HG03196 (cell line): ENCODE measurements at regions not wholly inside any gene's neighbourhood (a gene's known extent, or its start where the extent isn't known, plus 50 kb on each side); places are given as distances from the start of the nearest gene placed in this dataset.
"Not testable (repeated sequence)": the region's sequence is repeated elsewhere in the genome, so short reads cannot be mapped to it uniquely, and the experiment has no call there.

Experiments used
- ATAC-seq: cut with Tn5 transposase; IDR thresholded peaks from one replicate; pipeline ENCODE4 v1.9.1; 2021; ENCODE audit not compliant: unreplicated experiment

GRCh38 chr5:18203296-18203695, 569.0 kb downstream of the TAF11L14 start:
- no peak for ATAC-seq

GRCh38 chr5:18213666-18214065, 579.4 kb downstream of the TAF11L14 start:
- no peak for ATAC-seq

GRCh38 chr5:18216016-18216415, 581.8 kb downstream of the TAF11L14 start:
- no peak for ATAC-seq

- ATAC-seq = no peak
These were observed 582.5 kb downstream of the TAF11L14 start for GRCh38 chr5:18216729-18217128.

GRCh38 chr5:18219241-18219640, 585.0 kb downstream of the TAF11L14 start:
- ATAC-seq = no peak

GRCh38 chr5:18220631-18221030, 586.4 kb downstream of the TAF11L14 start:
- ATAC-seq = no peak

GRCh38 chr5:18236386-18236785, 602.1 kb downstream of the TAF11L14 start:
- no peak for ATAC-seq

GRCh38 chr5:18238321-18238720, 604.1 kb downstream of the TAF11L14 start:
- no peak for ATAC-seq

GRCh38 chr5:18240971-18241370, 606.7 kb downstream of the TAF11L14 start:
- ATAC-seq = no peak

- no peak for ATAC-seq
These were observed 609.6 kb downstream of the TAF11L14 start for GRCh38 chr5:18243846-18244245.

GRCh38 chr5:18244309-18244708, 610.0 kb downstream of the TAF11L14 start:
- no peak for ATAC-seq

GRCh38 chr5:18252559-18252958, 618.3 kb downstream of the TAF11L14 start:
- no peak for ATAC-seq

- ATAC-seq = no peak
These were observed 630.0 kb downstream of the TAF11L14 start for GRCh38 chr5:18264126-18264882.

- no peak for ATAC-seq
These were observed 636.5 kb downstream of the TAF11L14 start for GRCh38 chr5:18270635-18271338.

- ATAC-seq = no peak
These were observed 642.7 kb downstream of the TAF11L14 start for GRCh38 chr5:18276939-18277338.

- no peak for ATAC-seq
These were observed 647.8 kb downstream of the TAF11L14 start for GRCh38 chr5:18281947-18282581.

- ATAC-seq = no peak
These were observed 651.0 kb downstream of the TAF11L14 start for GRCh38 chr5:18285257-18285656.

- ATAC-seq = no peak
These were observed 657.9 kb downstream of the TAF11L14 start for GRCh38 chr5:18292146-18292545.

- not testable (repeated sequence) for ATAC-seq
These were observed 661.4 kb downstream of the TAF11L14 start for GRCh38 chr5:18295696-18296095.

GRCh38 chr5:18299166-18299565, 664.9 kb downstream of the TAF11L14 start:
- no peak for ATAC-seq

GRCh38 chr5:18305288-18305924, 671.1 kb downstream of the TAF11L14 start:
- ATAC-seq = no peak
